Right cardiac atrium (tissue), 5 donors: ENCODE measurements at regions not wholly inside any gene's neighbourhood (a gene's known extent, or its start where the extent isn't known, plus 50 kb on each side); places are given as distances from the start of the nearest gene placed in this dataset.
"Not testable (repeated sequence)": the region's sequence is repeated elsewhere in the genome, so short reads cannot be mapped to it uniquely, and the experiment has no call there.

Experiments used
- ATAC-seq, 2 donors: fragments of 200-7000 bp; cut with Tn5 transposase; one replicate each; pipeline versions ENCODE4 v1.8.0 to v1.9.1; 2020; ENCODE audit warnings: moderate library complexity in 2 of 2, mild to moderate bottlenecking in 1 of 2
- DNase-seq, 3 donors: peaks; one replicate each; pipeline ENCODE4 v3.0.0-alpha.2; 2020
- H3K27ac ChIP-seq: one replicate; pipeline ENCODE4 v1.5.1; 2013; ENCODE audit warnings: mild to moderate bottlenecking, low read length, control low read depth, moderate library complexity
- H3K27me3 ChIP-seq: one replicate; pipeline ENCODE4 v1.6.1; 2013; ENCODE audit not compliant: control insufficient read depth, insufficient read depth
- H3K4me1 ChIP-seq: one replicate; pipeline ENCODE4 v1.6.1; 2013; ENCODE audit warnings: low read length; ENCODE audit not compliant: control insufficient read depth, insufficient read depth
- H3K4me3 ChIP-seq: one replicate; pipeline ENCODE4 v1.5.1; 2013; ENCODE audit warnings: low read length, control low read depth
- H3K9me3 ChIP-seq: one replicate; pipeline ENCODE4 v1.6.1; 2013; ENCODE audit warnings: low read length; ENCODE audit not compliant: control insufficient read depth
- WGBS: extraction: QIAGEN DNeasy Blood & Tissue Kit; methylation state at CpG from one replicate; pipeline ENCODE4 v1.1.7; 2013; 5-methylcytosine and 5-hydroxymethylcytosine counted together
- intact Hi-C, 4 donors: fragments of 100-400 bp; cut with DNase I; formaldehyde crosslinking; loops; one replicate each; pipeline versions ENCODE4 v1.11.0 to v1.14.0; 2022 to 2023
- donor health status: healthy with polysubstance abuse.
- donor health status: DM: no; HTN: yes; CAD: no.
- donor health status: DM: no; HTN: no; CAD: no.
- donor health status: DM: no; HTN: yes; CAD: no; lungs with severe emphysema.
- donor health status: DM: yes; HTN: yes; CAD: no.

DNA sequence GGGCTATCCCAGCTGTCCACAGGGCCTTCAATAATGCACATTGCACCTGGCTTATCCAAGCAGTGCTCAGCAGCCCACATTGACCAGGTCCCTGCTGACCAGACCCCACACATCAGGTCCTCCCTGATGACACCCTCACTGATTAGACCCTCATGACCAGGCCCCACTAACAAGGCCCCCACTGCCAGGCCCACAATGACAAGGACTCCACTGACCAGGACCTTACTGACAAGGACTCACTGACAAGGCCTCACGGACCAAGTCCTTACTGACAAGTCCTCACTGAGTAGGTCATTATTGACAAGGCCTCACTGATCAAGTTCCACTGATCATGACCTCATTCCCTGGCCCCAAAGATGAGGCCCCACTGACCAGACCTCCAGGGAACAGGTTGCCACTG lies 3837.8 kb upstream of the OR11H1 start:
- H3K4me1 ChIP-seq, H3K9me3 ChIP-seq, H3K27ac ChIP-seq, intact Hi-C loops, H3K4me3 ChIP-seq, ATAC-seq, H3K27me3 ChIP-seq, DNase-seq: not testable (repeated sequence)
- 59% methylated on average over 1 of the region's 1 CpG for WGBS

DNA sequence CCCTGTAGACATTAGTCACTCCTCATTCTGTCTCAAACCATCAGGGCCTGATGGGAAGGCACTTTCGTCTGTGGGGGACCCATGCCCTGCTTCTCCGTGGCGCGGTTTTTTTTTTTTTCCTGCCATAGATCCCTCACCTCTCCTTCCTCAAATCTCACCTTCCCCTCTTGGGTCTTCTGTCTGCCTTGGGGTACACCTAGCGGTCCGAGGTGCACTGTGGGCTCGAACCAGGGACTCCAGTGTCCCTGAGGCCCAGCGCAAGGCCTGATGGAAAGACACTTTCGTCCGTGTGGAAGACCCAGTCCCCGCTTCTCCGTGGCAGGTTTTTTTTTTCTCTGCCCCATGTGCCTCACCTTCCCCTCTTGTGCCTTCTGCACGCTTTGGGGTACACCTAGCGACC lies 3824.4 kb upstream of the OR11H1 start:
- H3K4me1 ChIP-seq, ATAC-seq, H3K27ac ChIP-seq, H3K9me3 ChIP-seq, intact Hi-C loops, H3K4me3 ChIP-seq, H3K27me3 ChIP-seq: not testable (repeated sequence)
- 58% methylated on average over 10 of the region's 14 CpGs for WGBS
- peak in 1 of 3 donors; percentile 20 for DNase-seq

GRCh38 chr22:11706826-11707225 lies 3821.2 kb upstream of the OR11H1 start:
- H3K27ac ChIP-seq, H3K27me3 ChIP-seq, intact Hi-C loops, ATAC-seq, H3K9me3 ChIP-seq, H3K4me3 ChIP-seq, DNase-seq, H3K4me1 ChIP-seq: not testable (repeated sequence)
- WGBS, result 75% methylated on average over 10 of the region's 35 CpGs
